Right lobe of liver (tissue), 4 donors: ENCODE measurements at regions not wholly inside any gene's neighbourhood (a gene's known extent, or its start where the extent isn't known, plus 50 kb on each side); places are given as distances from the start of the nearest gene placed in this dataset.

Source experiments
- CTCF ChIP-seq, 4 donors: fragments of 200-600 bp in 3 of 4; fragments of 450-650 bp in 1 of 4; IDR thresholded peaks; one replicate each; pipeline versions ENCODE4 v1.5.1 to v1.8.0; 2016 to 2022; ENCODE audit warnings: antibody characterized with exemption in 4 of 4, mild to moderate bottlenecking in 2 of 4
- POLR2A ChIP-seq: fragments of 450-650 bp; IDR thresholded peaks from one replicate; pipeline ENCODE4 v1.6.1; 2017; ENCODE audit warnings: antibody characterized with exemption, mild to moderate bottlenecking
- donor health status: DM: no; HTN: no; CAD: no.
- donor health status: DM: no; HTN: no; CAD: no.
- donor health status: DM: no; HTN: yes; CAD: no.

GRCh38 chr22:26860301-26860700, 202.9 kb downstream of the MIAT start:
- no peak for TF ChIP-seq CTCF (IDR thresholded peaks at IDR 0.05)
- no peak for TF ChIP-seq POLR2A
